Activated CD8-positive, alpha-beta T cell treated with anti-CD3 and anti-CD28 coated beads for 36 hours (primary cell): ENCODE measurements at regions not wholly inside any gene's neighbourhood (a gene's known extent, or its start where the extent isn't known, plus 50 kb on each side); places are given as distances from the start of the nearest gene placed in this dataset.

ENCODE experiments used
- ATAC-seq: fragments of 200-7000 bp; cut with Tn5 transposase; one replicate; pipeline ENCODE4 v1.10.0; 2021; ENCODE audit warnings: mild to moderate bottlenecking, moderate library complexity
- CTCF ChIA-PET: fragments of 350-600 bp; sonication (Branson Sonifier 250); formaldehyde crosslinking; loops from one replicate; lab custom pipeline; 2021; ENCODE audit warnings: antibody characterized with exemption; lab: Charles Lee
- POLR2A ChIA-PET: fragments of 350-600 bp; sonication (Branson Sonifier 250); formaldehyde crosslinking; loops from one replicate; lab custom pipeline; 2021; ENCODE audit warnings: antibody characterized with exemption; lab: Charles Lee
- DNase-seq: peaks from one replicate; pipeline ENCODE4 v3.0.0-alpha.2; 2020
- H3K27ac Mint-ChIP-seq: one replicate; pipeline ENCODE4 v1.8.0; 2021; ENCODE audit warnings: mild to moderate bottlenecking, mixed read lengths
- H3K27me3 Mint-ChIP-seq: one replicate; pipeline ENCODE4 v1.8.0; 2021; ENCODE audit warnings: mixed read lengths
- H3K36me3 Mint-ChIP-seq: one replicate; pipeline ENCODE4 v1.8.0; 2021; ENCODE audit warnings: low read depth, mixed read lengths
- H3K4me1 Mint-ChIP-seq: one replicate; pipeline ENCODE4 v1.8.0; 2021; ENCODE audit warnings: low read depth, mixed read lengths
- H3K4me3 Mint-ChIP-seq: one replicate; pipeline ENCODE4 v1.8.0; 2021; ENCODE audit warnings: mild to moderate bottlenecking, moderate library complexity, mixed read lengths
- H3K9me3 Mint-ChIP-seq: one replicate; pipeline ENCODE4 v1.8.0; 2021; ENCODE audit warnings: mixed read lengths
- CTCF ChIP-seq: fragments of 200-600 bp; IDR thresholded peaks from one replicate; pipeline ENCODE4 v1.8.0; 2022; ENCODE audit warnings: antibody characterized with exemption, mild to moderate bottlenecking
- intact Hi-C: fragments of 100-400 bp; cut with micrococcal nuclease; formaldehyde crosslinking; loops from one replicate; pipeline ENCODE4 v1.10.0; 2022

GRCh38 chr4:55255179-55255578 is 90.9 kb upstream of the SRD5A3 start:
- Mint-ChIP-seq H3K9me3 (no peaks in the 10 kb centered on the region), H3K4me1 (no peaks in the 10 kb centered on the region), H3K4me3 (no peak overlapping the region), H3K36me3 (no peaks in the 10 kb centered on the region), H3K27ac (no peak overlapping the region), H3K27me3 (peaks cover 8% of the 10 kb centered on the region)
- DNase-seq (no peak), ATAC-seq (no peak)
- intact Hi-C loops: no loop called here
- ChIA-PET CTCF (no interaction called here), POLR2A (no interaction called here)
- TF ChIP-seq CTCF: no peak

- Mint-ChIP-seq H3K27ac (no peak overlapping the region), H3K27me3 (peaks cover 8% of the 10 kb centered on the region), H3K9me3 (no peaks in the 10 kb centered on the region), H3K36me3 (no peaks in the 10 kb centered on the region), H3K4me1 (no peaks in the 10 kb centered on the region), H3K4me3 (no peak overlapping the region)
- no peak for DNase-seq
- ChIA-PET POLR2A (no interaction called here), CTCF (no interaction called here)
- TF ChIP-seq CTCF: no peak
- intact Hi-C loops: no loop called here
- no peak for ATAC-seq
Measured at GRCh38 chr4:55256787-55257186, 89.3 kb upstream of the SRD5A3 start.

- H3K4me3 Mint-ChIP-seq: no peak overlapping the region
- no peak for TF ChIP-seq CTCF
- ATAC-seq (no peak), DNase-seq (no peak)
- CTCF ChIA-PET: no interaction called here
- intact Hi-C loops: no loop called here
- no peaks in the 10 kb centered on the region for H3K9me3 Mint-ChIP-seq
- no peaks in the 10 kb centered on the region for H3K4me1 Mint-ChIP-seq
- H3K27me3 Mint-ChIP-seq: peaks cover 8% of the 10 kb centered on the region
- POLR2A ChIA-PET: no interaction called here
- no peak overlapping the region for H3K27ac Mint-ChIP-seq
- H3K36me3 Mint-ChIP-seq: no peaks in the 10 kb centered on the region
Measured at GRCh38 chr4:55258152-55258865, 87.7 kb upstream of the SRD5A3 start.

- Mint-ChIP-seq H3K4me3 (no peak overlapping the region), H3K9me3 (no peaks in the 10 kb centered on the region), H3K4me1 (no peaks in the 10 kb centered on the region), H3K27ac (no peak overlapping the region), H3K27me3 (peaks cover 8% of the 10 kb centered on the region), H3K36me3 (no peaks in the 10 kb centered on the region)
- no peak for TF ChIP-seq CTCF
- DNase-seq (no peak), ATAC-seq (no peak)
- POLR2A ChIA-PET: no interaction called here
- CTCF ChIA-PET: no interaction called here
- intact Hi-C loops: no loop called here
Measured at GRCh38 chr4:55259294-55259693, 86.7 kb upstream of the SRD5A3 start.

GRCh38 chr4:55269470-55269869 is 76.6 kb upstream of the SRD5A3 start:
- TF ChIP-seq CTCF: no peak
- ChIA-PET POLR2A (no interaction called here), CTCF (no interaction called here)
- DNase-seq: no peak
- H3K4me3 Mint-ChIP-seq: no peak overlapping the region
- no peaks in the 10 kb centered on the region for H3K36me3 Mint-ChIP-seq
- no peaks in the 10 kb centered on the region for H3K4me1 Mint-ChIP-seq
- intact Hi-C loops: no loop called here
- no peak overlapping the region for H3K27ac Mint-ChIP-seq
- H3K27me3 Mint-ChIP-seq: peaks cover 13% of the 10 kb centered on the region
- no peak for ATAC-seq
- no peaks in the 10 kb centered on the region for H3K9me3 Mint-ChIP-seq
